GM21390 (cell line): ENCODE measurements at regions not wholly inside any gene's neighbourhood (a gene's known extent, or its start where the extent isn't known, plus 50 kb on each side); places are given as distances from the start of the nearest gene placed in this dataset.

Experiments
- ATAC-seq: cut with Tn5 transposase; IDR thresholded peaks from one replicate; pipeline ENCODE4 v1.9.1; 2021; ENCODE audit not compliant: unreplicated experiment

DNA sequence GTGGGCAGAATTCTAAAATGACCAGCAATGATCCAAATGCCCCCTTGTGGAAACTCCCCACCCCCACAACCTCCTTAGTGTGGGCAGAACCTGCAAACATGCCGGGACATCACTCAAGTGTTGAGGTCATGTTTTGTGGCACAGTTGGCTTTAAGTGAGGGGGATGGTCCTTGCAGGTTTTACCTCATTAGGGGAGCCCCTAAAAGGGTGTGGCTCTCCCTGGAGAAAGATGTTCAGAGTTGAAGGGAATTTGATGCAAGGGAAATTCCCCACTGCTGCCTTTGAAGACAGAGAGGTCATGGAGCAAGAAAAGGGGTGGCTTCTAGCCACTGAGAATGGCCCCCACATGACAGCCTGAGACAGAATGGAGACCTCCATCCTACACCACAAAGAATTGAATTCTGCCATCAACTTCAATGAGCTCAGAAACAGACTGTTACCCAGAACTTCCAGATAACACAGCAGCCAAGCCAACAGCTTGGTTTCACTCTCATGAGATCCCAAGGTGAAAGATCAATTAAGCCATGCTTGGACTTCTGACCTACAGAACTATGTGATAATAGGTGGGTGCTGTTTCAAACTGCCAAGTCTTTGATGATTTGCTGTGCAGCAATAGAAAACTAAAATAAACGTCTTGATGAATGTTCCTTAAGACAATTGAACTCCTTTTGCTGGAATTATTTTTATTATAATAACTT lies 103.4 kb downstream of the MED10 start:
- no peak for ATAC-seq

DNA sequence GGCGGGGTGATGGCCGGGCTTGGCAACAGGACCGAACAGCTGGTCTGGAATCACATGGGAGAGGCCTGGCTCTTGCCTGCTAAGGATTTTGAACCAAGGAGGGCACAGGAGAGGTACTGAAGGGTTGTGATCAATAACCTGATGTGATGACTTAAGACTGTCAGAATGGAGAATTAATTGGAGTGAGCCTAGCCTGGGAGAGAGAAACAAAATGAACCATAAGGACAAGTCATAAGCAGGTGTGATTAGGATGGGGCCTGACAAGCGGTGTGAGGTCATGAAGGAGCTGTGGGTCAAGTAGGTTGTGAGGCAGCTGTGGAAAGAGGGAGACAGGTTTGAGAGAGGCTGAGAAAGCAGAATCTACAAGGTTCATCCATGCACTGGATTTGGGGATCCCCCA lies 104.6 kb downstream of the MED10 start:
- ATAC-seq, result no peak

DNA sequence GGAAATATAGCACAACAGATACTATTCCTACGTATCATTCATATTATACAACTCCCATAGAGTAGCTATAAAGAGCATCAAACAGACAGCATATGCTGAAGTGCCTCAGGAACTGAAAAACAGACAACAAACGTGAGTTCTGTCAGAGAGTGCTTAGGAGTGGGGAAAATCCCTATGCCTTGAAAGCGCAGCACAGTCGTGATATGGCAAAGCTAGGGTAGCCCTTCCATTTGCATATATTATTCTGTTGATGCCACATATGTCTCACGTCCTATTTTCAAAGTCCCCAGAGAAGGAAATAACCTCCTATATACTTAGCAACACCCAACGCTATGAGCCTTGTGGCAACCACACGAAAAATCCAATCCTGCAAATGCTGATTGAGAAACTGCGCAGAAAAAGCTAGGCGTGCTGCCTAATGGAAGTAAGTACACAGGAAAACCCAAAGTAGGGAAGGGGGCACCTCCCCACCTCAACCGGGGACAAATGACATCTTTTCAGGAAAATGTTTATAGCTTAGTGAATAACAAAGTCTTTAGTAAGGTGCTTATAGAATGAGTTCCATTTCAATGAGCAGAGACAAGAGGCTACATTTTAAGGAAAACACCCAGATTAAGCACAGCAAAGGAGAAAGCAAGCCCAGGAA lies 105.1 kb downstream of the MED10 start:
- peak; percentile 72 for ATAC-seq

GRCh38 chr5:6269925-6270324 lies 108.4 kb downstream of the MED10 start:
- ATAC-seq, result no peak

DNA sequence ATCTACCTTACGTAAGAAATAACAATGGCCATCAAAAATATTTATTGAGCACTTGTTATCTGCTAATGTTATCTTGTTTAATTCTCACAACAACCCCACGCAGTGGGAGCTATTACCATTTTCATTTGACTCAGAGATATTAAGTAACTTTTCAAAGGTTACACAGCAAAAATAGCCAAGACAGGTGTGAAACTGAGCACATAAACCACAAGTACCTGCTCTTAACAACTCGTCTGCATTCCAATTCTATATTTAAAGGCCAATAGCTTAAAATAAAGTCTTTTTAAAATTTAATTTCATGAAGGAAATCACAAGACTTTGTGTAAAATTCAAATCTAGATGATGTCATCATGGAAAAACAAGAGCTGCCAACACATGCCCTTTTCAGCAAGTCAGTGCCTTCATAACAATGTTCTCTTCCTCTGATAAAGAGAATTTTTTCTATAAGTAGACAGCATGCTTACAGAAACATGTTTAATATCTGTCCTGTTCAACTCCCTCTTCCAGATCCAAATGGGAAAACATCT lies 111.6 kb downstream of the MED10 start:
- ATAC-seq, result no peak

DNA sequence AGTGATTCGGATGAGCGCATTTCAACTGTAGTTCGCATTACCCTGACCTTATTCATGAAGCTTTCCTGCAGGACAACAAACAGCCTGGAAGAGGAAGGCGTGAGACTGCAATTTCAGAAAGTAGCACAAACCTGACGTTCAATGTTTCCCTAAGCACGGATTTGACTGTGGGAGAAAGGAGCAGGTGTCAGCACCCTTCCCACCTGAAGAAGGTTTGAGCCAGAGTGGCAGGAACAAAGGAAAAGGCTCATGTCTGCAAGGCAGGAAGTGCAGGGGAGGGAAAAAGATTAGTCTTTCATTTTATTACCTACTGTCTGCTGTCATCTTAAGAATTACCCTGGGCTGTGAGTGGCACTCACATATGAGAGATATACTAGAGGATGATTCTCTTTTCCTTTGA lies 114.0 kb downstream of the MED10 start:
- ATAC-seq, result no peak

DNA sequence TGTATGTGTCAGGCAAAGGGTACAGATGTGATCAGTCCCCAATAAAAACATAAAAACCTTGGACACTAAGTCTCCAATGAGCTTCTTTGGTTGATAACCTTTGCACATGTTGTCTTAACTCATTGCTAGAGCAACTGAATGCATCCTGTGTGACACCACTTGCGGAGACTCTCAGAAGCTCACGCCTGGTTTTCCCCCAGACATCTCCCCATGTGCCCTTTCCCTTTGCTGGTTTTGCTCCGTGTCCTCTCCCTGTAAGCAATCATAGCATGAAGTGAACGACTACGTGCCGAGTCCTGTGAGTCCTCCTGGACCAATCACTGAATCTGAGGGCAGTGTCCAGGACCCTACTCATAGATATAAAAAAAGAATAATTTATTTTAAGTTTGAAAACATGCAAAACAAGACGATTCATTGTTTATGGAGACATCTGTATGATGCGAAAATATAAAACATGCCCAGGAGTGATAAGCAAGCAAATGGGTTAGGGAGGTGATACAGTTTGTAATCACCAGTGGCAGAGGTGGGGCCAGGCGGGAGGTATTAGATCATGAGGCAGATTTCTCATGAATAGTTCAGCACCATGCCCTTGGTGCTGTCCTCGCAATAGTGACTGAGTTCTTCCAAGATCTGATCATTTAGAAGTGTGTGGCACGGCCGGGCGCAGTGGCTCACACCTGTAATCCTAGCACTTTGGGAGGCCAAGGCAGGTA lies 115.5 kb downstream of the MED10 start:
- no peak for ATAC-seq

- ATAC-seq, result no peak
These were observed 116.7 kb downstream of the MED10 start for GRCh38 chr5:6261668-6262067.

- ATAC-seq, result no peak
These were observed 117.1 kb downstream of the MED10 start for GRCh38 chr5:6261256-6261655.

GRCh38 chr5:6260846-6261245 lies 117.5 kb downstream of the MED10 start:
- no peak for ATAC-seq

- no peak for ATAC-seq
These were observed 121.4 kb downstream of the MED10 start for GRCh38 chr5:6256901-6257300.

- no peak for ATAC-seq
These were observed 122.4 kb downstream of the MED10 start for GRCh38 chr5:6255956-6256355.

GRCh38 chr5:6253846-6254245 lies 124.5 kb downstream of the MED10 start:
- ATAC-seq, result no peak

DNA sequence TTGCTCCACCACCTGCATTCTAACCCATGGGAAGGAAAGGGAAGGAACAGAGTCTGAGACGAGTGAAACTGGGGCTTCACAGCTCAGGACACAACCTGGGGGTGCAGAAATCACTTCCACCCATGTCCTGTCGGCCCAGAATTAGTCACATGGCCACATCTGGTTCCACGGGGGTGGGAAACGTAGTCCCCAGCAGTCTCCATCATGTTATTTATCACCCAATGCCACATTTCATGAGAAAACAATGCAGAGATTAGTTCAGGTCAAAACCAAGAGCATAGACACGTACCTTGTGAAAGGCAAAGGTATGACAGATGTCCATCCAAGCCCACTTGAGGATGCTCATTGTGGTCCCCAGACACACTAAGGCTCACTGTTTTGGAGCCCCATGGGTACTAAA lies 125.1 kb downstream of the MED10 start:
- no peak for ATAC-seq

DNA sequence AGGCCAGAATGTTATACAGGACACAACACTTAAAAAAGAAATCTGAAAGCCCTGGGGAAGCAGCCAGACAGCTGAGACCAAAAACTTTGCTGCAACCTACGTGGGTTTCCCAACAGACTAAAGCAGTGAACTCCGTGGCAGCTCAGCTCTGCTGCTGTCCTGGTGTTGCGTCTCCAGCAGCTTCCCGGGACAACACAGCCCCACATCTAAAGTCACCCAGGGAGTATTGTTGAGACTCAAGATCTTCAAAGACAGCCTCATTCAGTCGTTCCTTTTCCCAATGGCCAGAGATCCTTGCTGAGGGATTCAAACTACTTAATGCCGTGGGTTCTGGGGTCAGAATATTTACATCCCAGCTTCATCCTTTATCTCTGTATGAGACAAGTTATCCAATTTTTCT lies 125.8 kb downstream of the MED10 start:
- no peak for ATAC-seq

GRCh38 chr5:6251565-6252102 lies 126.7 kb downstream of the MED10 start:
- ATAC-seq, result no peak

DNA sequence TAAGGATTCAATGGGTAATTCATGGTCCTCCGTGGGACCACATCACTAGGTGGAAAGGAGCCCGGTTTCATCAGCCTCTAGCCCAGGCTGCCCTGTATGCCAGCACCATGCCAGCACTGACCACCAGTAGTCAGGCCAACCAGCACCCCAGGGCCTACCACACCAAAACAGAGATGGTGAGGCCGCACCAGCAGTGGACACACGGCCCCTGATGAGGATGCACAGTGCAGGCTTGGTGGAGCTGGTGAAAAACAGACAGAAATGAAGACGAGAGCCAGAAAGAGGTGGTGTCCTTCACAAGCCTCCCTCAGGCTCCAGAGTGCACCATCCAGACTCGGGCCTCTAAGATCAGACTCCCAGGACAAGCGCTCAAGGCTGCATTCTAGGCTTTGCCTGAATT lies 128.2 kb downstream of the MED10 start:
- no peak for ATAC-seq

GRCh38 chr5:6248132-6248531 lies 130.2 kb downstream of the MED10 start:
- ATAC-seq, result no peak

GRCh38 chr5:6246820-6247437 lies 131.4 kb downstream of the MED10 start:
- no peak for ATAC-seq

DNA sequence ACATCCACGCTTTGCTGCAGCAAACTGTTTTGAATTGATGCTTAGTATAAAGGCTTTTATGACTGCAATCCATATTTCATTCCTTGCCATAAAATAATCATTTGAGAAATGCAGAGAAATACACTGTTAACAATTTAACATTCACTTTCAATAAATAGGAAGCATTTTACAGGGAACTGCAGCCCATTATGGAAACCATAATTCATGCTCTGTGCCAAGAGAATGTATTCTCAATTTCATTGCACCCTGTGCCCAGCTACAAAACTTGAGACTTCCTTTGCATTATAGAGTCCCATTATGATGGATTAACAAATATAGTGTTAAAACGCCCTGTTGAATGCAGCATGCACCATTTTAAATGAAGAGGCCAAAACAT lies 134.0 kb downstream of the MED10 start:
- ATAC-seq, result no peak

- ATAC-seq, result no peak
These were observed 134.5 kb downstream of the MED10 start for GRCh38 chr5:6243706-6244338.
